Left lobe of liver (tissue), 2 donors: ENCODE measurements at regions not wholly inside any gene's neighbourhood (a gene's known extent, or its start where the extent isn't known, plus 50 kb on each side); places are given as distances from the start of the nearest gene placed in this dataset.

Experiments used
- ATAC-seq: fragments of 200-7000 bp; cut with Tn5 transposase; one replicate; pipeline ENCODE4 v1.9.1; 2020; ENCODE audit warnings: mild to moderate bottlenecking, moderate library complexity
- DNase-seq: peaks from one replicate; pipeline ENCODE4 v3.0.0-alpha.2; 2020; ENCODE audit warnings: low spot score
- donor health status: DM: no; HTN: no; CAD: no; lungs with moderate emphysema.
- donor health status: DM: no; HTN: yes; CAD: no.

DNA sequence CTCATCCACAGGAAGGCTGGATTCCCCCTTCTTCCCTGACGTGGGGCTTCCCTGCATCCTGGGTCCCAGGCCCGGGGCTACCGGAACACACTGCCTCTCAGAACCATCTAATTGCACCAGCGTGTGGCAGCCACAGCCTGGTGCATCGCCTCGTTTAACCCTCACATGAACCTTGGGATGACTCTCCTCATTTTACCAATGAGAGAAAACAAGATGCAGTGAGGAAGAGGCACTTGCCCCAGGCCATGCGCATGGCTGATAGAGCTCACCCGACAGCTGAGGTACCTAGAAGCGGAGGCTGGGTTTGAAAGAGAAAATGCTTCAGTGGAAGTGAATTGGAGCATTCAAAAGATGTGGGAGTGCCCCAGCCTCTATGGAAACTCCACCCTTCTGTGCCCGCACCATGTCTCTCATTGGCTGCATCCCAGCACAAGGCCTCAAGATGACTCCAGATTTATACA, 162.3 kb downstream of the KATNIP start:
- DNase-seq (no peak), ATAC-seq (no peak)

DNA sequence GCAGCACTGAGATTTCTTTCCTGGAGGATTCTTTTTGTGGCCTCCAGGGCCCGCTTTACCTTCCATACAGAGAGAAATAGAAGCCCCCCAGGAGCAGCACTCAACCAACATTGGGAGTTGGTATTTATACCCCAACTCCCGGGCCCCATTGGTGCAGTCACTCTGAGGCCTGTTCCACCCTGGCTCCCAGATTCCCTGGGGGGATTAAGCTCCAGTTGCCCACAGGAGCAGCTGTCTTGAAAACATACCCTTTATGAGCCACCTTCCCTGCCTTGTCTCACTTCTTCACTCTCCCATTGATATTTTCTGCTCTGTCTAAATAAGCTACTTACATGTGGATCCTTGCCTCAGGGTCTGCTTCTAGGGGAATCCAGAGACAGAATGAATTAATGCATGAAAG, 167.8 kb downstream of the KATNIP start:
- ATAC-seq (no peak), DNase-seq (no peak)

DNA sequence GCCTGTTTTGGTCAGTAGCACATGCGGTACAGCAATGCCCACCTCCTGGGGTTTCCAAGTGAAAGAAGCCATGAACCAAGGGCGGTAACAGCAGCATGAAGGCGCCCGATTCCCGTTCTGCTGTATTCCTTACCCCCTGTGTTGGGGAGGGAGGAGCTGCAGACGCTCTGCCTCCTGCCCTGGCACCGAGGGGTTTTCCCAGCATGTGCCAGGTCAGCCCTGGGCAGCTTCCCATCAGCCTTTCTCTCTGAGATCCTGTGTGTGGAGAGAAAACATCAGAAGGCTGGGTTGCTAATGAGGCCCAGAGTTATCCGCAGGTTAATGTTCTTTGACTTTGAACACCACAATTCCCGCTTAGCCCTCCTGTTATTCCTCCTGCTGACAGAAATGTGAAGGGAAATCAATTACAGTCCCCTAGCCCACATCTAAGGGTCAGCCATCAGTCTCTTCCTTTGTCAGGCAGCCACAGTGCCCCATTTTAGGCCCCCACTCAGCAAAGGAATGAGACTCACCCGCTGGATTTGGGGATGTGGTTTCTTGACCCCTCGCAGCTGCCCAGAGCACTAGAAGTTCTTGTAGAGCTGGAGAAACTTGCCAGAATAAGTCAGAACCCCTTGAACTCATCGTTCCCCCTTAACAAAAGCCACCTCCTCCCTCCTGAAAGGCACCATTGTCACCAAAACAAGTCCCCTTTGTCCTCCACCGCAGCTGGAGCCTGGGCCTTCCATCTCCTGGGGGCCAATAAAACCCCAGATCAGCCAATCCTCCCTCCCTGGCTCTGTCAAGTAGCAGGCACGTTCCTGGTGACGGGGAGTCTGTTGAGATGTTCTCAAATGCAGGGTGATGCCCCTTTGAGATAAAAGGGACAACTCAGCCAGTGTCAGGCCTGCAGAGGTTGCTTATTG, 168.5 kb downstream of the KATNIP start:
- ATAC-seq (no peak), DNase-seq (no peak)

DNA sequence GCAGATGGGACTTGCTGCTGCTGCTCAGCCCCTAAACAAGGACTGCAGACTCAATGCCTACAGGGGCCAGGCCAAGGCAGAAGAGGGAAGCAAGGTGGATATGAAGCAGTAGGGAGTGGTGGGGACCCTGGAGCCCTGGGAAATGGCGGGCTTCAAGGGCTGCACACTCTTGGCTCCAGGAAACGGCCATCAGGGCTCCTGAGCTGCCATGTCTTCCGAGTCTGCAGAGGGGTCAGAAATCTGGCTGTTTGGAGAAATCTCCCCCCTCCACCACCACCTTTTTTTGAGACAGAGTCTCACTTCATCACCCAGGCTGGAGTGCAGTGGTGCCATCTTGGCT, 169.1 kb downstream of the KATNIP start:
- ATAC-seq = no peak
- DNase-seq = no peak

DNA sequence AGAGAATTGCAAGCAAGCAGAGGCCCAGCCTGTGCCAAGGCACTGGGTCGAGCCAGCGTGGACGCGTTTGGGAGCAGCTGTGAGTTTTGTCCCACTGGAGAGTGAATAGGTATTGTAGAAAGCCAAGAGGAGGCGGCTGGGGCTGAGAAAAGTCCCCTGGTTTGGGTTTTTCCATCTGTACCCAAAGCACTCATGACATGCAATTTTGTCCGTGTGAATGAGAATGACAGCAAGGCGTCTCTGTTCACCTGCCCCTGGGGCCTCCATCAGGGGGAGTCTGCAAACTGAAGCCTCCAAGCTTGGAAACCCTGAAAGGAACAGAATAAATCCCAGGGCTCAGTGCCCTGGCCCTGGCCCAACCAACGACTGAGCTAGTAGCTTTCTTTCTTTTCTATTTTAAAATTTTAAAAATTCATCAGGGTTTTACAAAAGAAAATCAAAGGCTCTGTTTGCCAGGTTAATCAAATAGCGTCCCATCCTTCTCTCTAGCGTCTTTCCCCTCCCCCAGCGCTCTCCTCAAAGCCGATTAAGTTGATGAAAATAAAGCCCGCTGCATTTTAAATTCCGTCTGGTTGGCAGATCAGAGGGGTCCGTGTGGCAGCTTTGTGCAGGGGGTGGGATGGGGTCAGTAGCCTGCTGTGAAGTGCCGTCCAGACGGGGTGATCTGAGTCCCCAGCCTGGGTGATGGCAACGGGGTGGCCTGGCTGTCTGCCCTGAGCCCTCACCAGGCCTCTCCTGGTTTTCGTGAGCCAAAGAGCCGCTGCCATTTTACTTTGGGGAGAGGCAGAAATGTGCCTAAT, 171.0 kb downstream of the KATNIP start:
- DNase-seq = no peak

DNA sequence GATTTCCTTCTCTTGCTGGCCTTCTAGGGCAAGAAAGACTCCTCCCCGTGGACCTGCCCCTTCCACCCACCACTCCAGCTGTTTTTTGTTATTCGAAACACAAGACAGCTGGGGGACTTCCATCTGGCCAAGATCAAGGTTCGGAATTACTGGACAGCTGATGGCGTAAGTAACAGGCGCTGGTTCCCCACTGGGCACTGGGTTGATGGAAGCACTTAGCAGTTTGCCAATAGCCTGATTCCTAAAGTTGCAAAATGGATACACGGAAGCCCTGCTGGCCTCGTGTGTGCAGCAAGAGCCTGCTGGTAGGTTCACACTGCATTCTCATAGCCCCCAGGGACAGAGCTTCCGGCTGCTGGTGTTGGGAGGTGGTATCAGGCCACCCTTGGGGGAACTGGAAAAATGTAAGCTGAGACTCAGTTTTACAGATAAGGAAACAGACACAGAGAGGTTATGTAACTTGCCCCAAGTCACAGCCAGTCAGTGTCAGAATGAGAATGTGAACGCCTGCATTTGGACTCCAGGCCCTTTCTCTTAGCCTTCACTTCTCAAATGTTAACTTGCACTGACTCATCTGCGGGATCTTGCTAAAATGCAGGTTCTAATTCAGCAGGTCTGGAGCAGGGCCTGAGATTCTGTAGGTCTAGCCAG, 171.7 kb downstream of the KATNIP start:
- ATAC-seq = no peak

More for the DNA sequence above, 171.0 kb downstream of the KATNIP start:
- no peak for ATAC-seq

DNA sequence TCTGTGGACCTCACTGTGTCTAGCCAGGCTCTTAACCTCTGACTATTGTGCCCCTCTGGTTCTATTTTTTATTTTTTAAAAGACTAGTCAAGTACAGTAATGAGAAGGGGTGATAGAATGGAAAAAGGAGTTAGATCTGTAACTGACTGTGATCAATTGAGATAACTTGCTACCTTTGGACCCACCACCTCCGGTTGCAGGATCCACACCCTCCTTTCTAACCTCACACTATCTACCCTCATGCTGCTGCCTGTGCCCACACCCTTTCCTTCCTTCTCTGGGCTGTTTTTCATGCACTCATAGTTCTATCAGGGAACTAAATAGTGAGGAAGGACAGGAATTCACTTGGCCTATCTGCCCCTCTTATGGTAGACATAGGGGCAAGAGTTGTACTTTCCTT, 172.3 kb downstream of the KATNIP start:
- ATAC-seq (no peak), DNase-seq (no peak)

More for the DNA sequence above, 171.7 kb downstream of the KATNIP start:
- no peak for DNase-seq

DNA sequence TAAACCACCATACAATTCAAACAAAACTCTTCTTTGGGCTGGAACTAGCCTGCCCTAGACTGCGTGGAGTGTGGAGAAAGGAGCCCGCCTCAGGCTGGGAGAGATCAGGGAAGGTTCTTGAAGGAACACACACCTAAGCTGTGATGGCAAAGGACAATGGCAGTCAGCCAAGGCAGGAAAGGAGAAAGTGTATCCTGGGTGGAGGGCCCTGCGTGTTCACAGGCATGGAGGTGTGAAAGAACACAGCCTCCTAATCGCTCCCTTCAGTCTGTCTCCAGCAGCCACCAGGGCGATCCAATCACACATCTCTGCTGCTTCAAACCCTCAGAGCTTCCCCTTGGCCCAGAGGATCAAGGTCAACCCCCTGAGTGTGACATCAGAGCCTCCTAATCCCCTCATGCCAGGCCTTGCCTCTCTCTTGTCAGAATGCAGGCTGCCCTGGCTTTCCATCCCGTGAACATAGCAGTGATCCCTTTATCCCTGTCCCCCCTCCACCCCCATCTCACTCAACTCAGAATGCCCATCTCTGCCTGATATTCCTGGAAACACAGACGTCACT, 173.0 kb downstream of the KATNIP start:
- DNase-seq = no peak
- no peak for ATAC-seq

DNA sequence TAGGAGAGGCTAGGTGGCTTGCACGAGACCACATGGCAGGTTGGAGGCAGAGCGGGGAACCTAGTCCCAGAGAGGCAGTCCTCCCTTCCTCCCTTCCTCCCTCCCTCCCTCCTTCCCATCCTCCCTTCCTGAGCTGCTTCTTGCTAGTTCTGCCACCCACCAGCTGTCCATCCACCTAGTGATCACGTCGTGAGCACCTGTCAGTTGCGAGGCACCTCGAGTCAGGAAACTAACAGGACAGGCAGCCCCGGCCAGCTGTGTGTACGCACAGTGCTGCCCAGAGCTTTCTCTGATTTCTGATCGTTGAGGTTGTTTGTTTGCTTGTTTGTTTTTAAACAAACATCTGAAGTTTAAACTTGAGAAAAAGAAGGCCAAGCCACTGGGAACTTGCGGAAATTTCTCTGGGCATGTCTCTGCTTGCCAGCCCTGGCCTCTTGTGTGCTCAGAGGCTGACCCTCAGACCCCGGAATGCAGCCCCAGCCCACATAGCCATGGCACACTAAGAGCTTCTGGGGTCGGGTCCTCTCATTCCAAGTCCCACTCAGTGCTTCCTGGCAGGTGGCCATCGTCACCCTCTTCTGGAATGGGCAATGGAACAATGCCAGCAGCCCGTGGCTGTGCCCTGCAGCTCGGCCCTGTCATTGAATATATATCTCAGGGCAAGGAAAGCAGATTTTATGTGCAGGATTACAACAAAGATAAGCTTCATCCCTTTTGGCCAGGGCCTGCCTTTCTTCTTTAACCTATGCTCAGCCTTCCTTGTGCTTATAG, 174.0 kb downstream of the KATNIP start:
- DNase-seq = peak; percentile 48
- ATAC-seq = no peak

DNA sequence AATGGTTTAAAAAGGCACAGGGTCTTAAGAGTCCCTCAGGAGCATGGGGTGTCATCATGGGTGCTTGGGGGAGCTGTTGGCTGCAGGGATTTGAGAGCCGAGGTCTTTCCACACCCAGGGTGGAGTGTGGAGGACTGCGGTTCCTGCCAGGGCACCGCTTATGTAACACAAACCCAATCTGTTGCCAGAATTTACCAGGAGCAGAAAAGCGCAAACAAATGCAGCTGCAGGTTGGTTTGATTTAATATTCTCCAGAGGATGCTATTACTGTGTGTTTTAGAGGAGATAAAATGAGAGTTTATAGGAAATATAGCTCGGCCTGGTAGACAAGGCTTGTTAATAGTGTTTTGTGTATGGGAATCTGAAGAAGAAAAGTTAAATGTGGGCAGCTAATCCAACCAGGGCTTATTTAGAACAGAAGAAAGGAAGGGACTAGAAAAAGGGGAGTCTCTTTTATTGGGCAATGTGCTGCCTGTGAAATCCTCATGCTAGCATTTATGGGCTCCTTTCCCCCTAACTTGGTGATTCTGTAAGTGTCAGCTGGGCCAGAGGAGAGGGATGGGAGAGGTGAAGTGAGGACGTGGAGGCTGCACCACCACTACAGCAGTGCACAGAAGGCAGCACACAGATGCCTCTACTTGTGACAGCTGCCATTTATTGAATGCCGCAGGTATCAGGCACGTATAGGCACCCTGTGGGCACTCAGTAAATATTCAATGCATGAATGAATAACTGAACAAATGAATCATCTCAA, 174.7 kb downstream of the KATNIP start:
- peak; percentile 92 for ATAC-seq
- DNase-seq = peak; percentile 69

DNA sequence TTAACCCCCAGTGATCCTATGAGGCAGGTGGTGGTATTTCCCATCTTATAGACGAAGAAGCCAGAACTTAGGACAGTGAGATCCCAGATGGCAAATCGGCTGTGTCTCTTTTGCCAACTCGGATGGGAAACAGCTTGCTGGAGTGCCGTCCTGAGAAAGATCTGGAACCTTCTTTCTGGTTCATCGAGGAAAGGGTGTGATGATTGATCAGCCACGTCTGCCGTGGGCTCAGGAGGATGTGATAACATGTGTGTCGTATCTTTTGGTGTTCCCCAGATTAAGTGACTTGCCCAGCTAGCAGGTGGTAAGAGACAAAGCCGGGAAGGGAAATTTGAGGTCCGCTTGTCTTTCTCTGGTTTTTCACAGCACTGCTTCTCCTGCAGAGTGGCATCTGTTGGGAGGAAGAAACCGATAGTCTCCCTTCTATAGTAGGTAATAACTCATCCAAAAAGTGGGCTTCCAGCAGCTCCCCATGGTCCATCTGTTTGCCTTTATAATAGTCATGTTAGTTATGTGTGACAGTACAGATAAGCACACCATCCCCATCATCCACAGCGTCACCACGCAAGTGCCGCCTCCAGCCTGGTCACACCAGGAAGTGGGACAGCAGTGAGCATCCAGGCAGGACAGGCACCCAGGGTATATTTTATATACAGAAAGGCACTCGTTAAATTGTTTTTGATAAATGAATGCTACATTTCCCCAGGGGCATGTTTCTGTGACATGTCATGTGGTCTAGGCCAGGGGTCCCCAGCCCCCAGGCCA, 175.5 kb downstream of the KATNIP start:
- DNase-seq (no peak), ATAC-seq (no peak)

DNA sequence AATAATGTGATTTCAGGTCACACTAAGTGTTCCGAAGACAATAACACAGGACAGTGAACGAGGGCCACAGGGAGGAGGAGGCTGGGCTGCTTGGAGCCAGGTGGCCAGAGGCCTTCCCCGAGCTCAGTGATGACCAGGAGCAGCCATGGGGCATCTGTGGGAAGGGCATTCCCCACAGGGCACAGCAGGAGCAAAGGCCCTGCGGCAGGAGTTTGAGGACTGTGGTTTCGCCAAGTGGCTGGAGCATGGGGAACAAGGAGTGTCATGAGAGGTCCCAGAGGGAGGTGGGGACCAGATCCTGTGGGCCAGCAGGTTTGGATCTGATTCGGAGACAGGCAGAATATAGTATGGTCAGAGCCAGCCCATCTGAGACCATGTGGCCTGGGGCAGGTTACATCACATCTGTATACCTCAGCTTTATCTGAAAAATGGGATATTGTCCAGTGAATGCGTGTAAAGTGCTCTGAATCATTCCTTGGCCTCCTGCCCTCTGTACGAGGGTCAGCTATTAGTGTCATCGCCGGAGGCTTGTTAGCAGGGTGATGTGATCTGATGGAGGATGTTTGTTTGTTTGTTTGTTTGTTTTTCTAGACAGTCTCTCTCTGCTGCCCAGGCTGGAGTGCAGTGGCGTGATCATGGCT, 176.8 kb downstream of the KATNIP start:
- ATAC-seq = no peak
- DNase-seq = no peak

DNA sequence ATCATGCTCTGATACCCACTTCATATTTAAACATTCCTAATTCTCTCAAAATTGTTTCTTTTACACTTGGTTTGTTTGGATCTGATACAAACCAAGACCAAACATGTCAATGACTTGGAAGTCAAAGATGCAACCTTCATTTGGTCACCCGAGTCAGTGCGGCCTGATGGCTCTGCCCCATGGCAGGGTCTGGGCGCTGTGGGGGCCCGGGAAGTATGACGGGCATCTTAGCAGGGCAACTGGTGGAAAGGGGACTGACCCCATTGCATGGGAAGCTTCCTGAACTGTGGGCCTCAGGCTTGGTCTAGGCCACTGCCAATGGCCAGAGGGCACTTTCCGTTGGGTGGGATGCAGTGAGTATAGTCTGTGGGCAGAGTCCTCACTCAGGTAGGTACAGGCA, 178.0 kb downstream of the KATNIP start:
- ATAC-seq (no peak), DNase-seq (no peak)

DNA sequence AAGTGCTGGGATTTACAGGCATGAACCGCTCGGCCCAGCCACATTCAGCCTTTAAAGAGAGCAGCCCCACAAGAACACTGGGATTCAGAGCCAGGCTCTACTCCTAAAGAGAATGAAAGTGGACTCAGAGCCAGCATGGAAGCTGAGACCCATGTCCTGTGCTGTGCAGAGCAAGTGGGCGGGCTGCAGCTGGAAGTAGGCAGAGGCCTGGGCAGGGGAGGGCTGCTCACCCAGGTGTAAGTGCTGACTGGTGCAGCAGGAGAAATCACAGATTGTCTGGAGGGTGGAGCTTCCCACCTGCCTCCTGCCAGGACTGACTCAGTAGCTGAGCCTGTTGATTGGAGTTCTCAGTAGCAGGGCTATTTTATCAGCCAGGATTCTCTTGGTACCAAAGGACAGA, 178.7 kb downstream of the KATNIP start:
- DNase-seq (no peak), ATAC-seq (no peak)

DNA sequence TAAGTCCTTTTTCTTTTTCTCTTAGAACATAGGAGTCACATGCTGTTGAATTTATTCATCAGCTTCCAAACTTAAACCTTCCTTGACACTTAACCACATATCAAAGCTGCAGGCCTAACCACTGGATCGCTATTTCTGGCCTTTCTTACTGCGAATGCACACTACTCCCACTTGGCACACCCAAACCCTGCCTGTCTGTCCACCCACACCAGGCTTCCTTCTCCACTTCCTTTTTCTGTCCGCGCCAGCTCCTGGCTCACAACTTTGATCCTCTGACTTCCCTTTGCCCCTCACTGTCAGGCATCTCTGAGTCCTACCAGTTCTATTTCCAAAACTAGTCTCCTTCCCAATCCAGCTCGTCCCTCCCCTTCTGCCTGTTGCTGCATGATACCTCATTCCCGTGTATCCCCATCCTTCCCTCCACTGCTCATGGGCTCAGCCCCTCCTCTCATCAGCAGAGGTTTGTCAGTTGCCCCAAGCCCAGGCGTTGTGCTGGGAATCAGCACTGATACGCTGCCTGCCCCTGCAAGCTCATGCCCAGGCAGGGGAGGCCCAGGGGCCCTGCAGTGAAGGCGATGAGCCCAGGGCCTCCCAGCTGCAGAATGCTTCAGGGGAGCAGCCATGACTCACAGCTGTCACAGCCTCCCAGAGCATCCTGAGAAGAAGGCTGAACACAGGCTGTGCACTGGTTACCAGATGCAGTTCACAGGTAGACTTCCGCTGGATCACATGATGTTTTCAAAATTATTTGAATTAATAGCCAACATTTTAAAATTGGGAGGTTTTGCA, 179.8 kb downstream of the KATNIP start:
- DNase-seq (no peak), ATAC-seq (no peak)

DNA sequence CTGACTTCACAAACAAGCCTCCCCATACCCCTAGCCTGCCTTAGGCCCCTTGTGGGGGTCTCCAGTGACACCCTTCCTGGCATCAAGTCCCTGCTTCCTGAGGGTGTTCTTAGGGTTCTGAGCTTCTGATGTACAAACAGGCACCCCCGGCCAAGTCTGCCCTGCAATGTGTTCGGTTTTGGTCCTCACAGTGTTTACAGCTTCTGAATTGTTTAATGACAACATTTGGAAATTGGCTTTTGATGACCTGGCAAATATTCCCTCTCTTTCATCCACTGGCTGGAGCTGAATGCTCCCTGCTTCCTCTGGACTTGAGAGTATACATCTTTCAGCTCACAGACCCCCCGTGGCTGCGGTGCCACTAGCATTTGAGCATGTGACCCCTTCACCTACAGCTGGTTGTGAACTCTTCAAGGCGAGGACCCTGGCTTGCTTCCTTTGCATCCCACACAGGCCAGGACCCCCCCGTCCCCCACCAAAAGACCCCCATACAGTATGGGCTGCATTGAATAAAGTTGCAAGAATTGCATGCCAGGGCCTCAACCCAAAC, 180.8 kb downstream of the KATNIP start:
- DNase-seq = no peak
- ATAC-seq = no peak

DNA sequence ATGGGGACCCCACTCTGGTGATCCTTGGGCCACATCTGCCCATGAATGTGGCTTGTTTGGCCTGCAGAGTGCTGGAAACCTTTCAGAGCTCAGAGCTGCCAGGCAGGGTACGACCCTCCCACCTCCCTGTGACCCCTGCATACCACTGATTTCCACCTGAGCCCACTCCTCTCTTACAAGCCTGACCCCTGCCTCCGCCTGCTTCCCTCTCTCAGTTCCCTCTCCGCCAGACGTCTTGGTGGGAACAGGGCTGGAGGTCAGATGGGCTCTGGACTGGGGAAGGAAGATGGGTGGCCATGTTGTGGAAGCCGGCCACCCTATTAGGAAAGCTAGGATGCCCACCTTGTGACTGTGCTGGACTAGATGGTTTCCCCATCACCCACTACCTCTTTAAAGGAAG, 185.1 kb downstream of the KATNIP start:
- DNase-seq (no peak), ATAC-seq (no peak)
